ENCODE measurements at regions not wholly inside any gene's neighbourhood (a gene's known extent, or its start where the extent isn't known, plus 50 kb on each side); places are given as distances from the start of the nearest gene placed in this dataset.

GRCh38 chr6:91240878-91241603, 654.2 kb upstream of the MAP3K7 start:
- no peak overlapping the region for H3K4me3 ChIP-seq
- no peaks in the 10 kb centered on the region for H3K36me3 ChIP-seq
- H3K27ac ChIP-seq, result no peak overlapping the region
- no peak for TF ChIP-seq CTCF (IDR thresholded peaks at IDR 0.05)
- H3K27me3 ChIP-seq, result no peaks in the 10 kb centered on the region
- no peaks in the 10 kb centered on the region for H3K4me1 ChIP-seq
- DNase-seq (ENCODE audit: low spot score in 2 of 2), result no peak
- no peaks in the 10 kb centered on the region for H3K9me3 ChIP-seq
- intact Hi-C loops (cut with DNase I), result no loop called here

GRCh38 chr6:91221072-91221720, 634.3 kb upstream of the MAP3K7 start:
- TF ChIP-seq CTCF (IDR thresholded peaks at IDR 0.05), result no peak
- Histone ChIP-seq H3K9me3 (no peaks in the 10 kb centered on the region), H3K27ac (no peak overlapping the region), H3K4me1 (no peaks in the 10 kb centered on the region), H3K4me3 (no peak overlapping the region), H3K36me3 (no peaks in the 10 kb centered on the region), H3K27me3 (no peaks in the 10 kb centered on the region)
- no peak for DNase-seq (ENCODE audit: low spot score in 2 of 2)
- intact Hi-C loops (cut with DNase I), result no loop called here

GRCh38 chr6:91213229-91213901, 626.5 kb upstream of the MAP3K7 start:
- intact Hi-C loops (cut with DNase I), result no loop called here
- DNase-seq (ENCODE audit: low spot score in 2 of 2), result no peak

GRCh38 chr6:91198588-91199255, 611.9 kb upstream of the MAP3K7 start:
- no peak for DNase-seq (ENCODE audit: low spot score in 2 of 2)
- H3K4me1 ChIP-seq, result no peaks in the 10 kb centered on the region
- no peaks in the 10 kb centered on the region for H3K27me3 ChIP-seq
- no peaks in the 10 kb centered on the region for H3K36me3 ChIP-seq
- H3K9me3 ChIP-seq, result no peaks in the 10 kb centered on the region
- H3K27ac ChIP-seq, result no peak overlapping the region
- no peak overlapping the region for H3K4me3 ChIP-seq
- intact Hi-C loops (cut with DNase I), result no loop called here
- no peak for TF ChIP-seq CTCF (IDR thresholded peaks at IDR 0.05)

More at GRCh38 chr6:91213229-91213901, 626.5 kb upstream of the MAP3K7 start:
- Histone ChIP-seq H3K4me1 (no peaks in the 10 kb centered on the region), H3K27me3 (no peaks in the 10 kb centered on the region), H3K27ac (no peak overlapping the region), H3K36me3 (no peaks in the 10 kb centered on the region), H3K4me3 (no peak overlapping the region), H3K9me3 (no peaks in the 10 kb centered on the region)
- TF ChIP-seq CTCF (IDR thresholded peaks at IDR 0.05), result no peak

- H3K4me3 ChIP-seq, result no peak overlapping the region
- no peak overlapping the region for H3K27ac ChIP-seq
- DNase-seq (ENCODE audit: low spot score in 2 of 2), result no peak
- no peaks in the 10 kb centered on the region for H3K27me3 ChIP-seq
- no peak for TF ChIP-seq CTCF (IDR thresholded peaks at IDR 0.05)
- no peaks in the 10 kb centered on the region for H3K9me3 ChIP-seq
- no peaks in the 10 kb centered on the region for H3K4me1 ChIP-seq
- H3K36me3 ChIP-seq, result no peaks in the 10 kb centered on the region
- intact Hi-C loops (cut with DNase I), result no loop called here
Observed at GRCh38 chr6:91196729-91197128, 609.9 kb upstream of the MAP3K7 start.
